Embryonic facial prominence (tissue), 1 donor: ENCODE measurements at regions not wholly inside any gene's neighbourhood (a gene's known extent, or its start where the extent isn't known, plus 50 kb on each side); places are given as distances from the start of the nearest gene placed in this dataset.
"Not testable (repeated sequence)": the region's sequence is repeated elsewhere in the genome, so short reads cannot be mapped to it uniquely, and the experiment has no call there.

Source experiments
- DNase-seq: peaks from one replicate; pipeline ENCODE4 v3.0.0-alpha.2; 2016; ENCODE audit errors: extremely low spot score

DNA sequence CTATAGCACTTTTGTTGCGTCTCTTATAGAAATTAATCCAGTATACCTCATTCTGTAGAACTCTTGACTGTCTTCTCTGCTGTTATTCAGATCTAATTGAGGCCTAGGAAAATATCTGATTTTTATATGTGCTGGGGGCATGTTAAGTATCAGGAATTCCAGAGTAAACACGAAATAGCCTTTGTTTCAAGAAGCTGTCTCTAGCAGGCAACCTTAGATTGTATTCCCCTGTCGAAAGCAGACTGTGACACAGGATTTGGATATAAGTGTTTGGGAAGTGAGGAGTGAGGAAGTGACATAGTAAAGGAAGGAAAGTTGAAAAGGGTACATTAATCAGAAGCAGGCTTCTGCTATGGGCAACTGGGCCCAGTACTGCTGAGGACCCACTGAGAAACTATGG is 72.1 kb upstream of the RASA1 start:
- DNase-seq: no peak

DNA sequence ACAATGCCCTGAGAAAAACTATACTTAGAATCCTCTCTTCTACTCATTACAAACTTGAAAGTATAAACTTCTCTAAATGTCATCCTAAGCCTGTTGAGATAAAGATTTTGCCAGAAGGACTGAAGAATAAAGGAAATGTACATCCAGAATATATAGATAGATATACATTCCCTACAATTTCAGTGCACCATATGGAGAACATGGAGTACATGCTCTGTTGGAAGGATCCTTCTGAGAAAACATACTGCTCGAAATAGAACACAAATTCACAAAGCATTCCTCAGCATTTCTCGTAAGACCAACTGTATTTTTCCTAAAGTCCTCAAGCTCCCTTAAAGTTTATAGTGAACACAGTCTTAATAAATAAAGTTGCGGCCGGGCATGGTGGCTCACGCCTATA is 69.7 kb upstream of the RASA1 start:
- no peak for DNase-seq

DNA sequence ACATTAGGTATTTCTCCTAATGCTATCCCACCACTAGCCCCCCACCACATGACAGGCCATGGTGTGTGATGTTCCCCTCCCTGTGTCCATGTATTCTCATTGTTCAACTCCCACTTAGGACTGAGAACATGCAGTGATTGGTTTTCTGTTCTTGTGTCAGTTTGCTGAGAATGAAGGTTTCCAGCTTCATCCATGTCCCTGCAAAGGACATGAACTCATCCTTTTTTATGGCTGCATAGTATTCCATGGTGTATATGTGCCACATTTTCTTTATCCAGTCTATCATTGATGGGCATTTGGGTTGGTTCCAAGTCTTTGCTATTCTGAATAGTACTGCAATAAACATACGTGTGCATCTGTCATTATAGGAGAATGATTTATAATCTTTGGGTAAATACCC is 68.4 kb upstream of the RASA1 start:
- DNase-seq: not testable (repeated sequence)

DNA sequence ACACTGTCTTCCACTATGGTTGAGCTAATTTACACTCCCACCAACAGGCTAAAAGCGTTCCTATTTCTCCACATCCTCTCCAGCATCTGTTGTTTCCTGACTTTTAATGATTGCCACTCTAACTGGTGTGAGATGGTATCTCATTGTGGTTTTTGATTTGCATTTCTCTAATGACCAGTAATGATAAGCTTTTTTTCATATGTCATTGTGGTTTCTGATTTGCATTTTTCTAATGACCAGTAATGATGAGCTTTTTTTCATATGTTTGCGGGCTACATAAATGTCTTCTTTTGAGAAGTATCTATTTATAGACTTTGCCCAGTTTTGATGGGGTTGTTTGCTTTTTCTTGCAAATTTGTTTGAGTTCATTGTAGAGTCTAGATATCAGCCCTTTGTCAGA is 68.0 kb upstream of the RASA1 start:
- DNase-seq: not testable (repeated sequence)

DNA sequence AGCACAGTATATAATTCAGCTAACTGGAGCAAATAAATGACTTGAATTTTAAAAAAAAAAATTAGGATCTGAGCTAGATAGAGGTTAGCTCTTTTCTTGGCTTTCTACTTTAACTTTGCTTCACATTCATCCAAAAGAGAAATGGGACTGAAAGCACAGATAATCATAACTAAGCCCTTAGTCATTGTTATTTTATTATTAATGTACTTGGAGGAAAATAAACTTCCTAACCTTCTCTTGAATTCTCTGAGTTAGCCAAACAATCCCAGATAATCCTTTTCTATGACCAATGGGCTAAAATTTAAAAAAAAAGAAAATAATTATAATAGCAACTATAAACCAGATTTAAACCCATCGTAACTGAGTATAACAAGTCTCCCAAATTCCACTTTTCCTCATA is 57.6 kb upstream of the RASA1 start:
- DNase-seq: no peak

DNA sequence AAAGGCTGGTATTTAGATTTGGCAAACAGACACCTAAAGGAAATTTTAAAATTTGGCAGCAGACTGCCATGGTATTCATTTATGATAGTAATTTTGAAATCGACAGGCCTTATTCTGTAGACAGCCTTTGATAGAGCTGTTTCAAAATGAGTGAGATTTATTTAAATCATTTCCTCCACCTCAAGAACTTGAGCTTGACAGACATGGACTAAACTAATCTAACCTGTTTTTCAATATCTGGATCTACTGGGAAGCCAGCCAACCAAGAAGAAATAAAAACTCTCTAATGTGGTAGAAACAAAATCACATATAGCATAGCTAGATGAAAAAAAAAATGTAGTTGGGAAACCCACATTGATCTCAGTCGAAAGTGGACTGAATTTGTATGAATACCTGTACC is 56.9 kb upstream of the RASA1 start:
- no peak for DNase-seq

DNA sequence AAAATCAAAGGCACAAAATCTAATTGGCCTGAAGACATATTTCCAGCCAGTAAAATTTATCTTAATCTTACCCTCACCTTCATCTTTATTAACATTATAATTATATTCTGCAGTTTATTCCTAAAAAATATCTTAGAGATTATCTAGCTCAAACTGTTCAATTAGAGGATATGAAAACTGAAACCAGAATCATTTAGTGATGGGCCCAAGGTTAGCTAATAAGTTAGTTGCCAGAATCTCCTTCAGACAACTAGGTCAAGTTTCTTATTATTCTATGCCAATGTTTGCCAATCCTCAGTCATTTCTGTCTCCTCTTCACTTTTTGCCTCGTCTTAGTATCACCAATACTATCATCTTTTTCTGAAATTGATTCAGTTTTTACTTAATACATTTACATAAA is 56.0 kb upstream of the RASA1 start:
- no peak for DNase-seq

DNA sequence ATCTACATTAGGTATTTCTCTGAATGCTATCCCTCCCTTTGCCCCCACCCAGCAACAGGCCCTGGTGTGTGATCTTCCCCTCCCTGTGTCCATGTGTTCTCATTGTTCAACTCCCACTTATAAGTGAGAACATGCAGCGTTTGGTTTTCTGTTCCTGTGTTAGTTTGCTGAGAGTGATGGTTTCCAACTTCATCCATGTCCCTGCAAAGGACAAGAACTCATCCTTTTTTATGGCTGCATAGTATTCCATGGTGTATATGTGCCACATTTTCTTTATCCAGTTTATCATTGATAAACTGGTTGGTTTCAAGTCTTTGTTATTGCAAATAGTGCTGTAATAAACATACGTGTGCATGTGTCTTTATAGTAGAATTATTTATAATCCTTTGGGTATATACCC is 55.5 kb upstream of the RASA1 start:
- not testable (repeated sequence) for DNase-seq

DNA sequence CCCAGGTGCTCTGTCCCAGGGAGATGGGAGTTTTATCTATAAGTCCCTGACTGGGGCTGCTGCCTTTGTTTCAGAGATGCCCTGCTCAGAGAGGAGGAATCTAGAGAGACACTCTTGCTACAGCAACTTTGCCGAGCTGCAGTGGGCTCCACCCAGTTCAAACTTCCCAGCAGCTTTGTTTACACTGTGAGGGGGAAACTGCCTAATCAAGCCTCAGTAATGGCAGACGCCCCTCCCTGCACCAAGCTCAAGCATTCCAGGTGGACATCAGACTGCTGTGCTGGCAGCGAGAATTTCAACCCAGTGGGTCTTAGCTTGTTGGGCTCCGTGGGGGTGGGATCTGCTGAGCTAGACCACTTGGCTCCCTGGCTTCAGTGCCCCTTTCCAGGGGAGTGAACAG is 50.2 kb upstream of the RASA1 start:
- not testable (repeated sequence) for DNase-seq
